ENCODE measurements at regions not wholly inside any gene's neighbourhood (a gene's known extent, or its start where the extent isn't known, plus 50 kb on each side); places are given as distances from the start of the nearest gene placed in this dataset.

- TF ChIP-seq CEBPB (IDR thresholded peaks at IDR 0.05; ENCODE audit: low read depth, low read length) (no peak), SMC3 (IDR thresholded peaks at IDR 0.05; ENCODE audit: low read depth, low read length) (no peak), CTCF (conservative IDR thresholded peaks at IDR 0.05; ENCODE audit: low read depth, low read length) (no peak), POLR2A (IDR thresholded peaks at IDR 0.05; ENCODE audit: low read depth, low read length) (no peak), RAD21 (IDR thresholded peaks at IDR 0.05; ENCODE audit: low read length) (no peak), FOS (IDR thresholded peaks at IDR 0.05; ENCODE audit: low read depth, low read length) (no peak), RCOR1 (IDR thresholded peaks at IDR 0.05; ENCODE audit: insufficient replicate concordance, low read length) (no peak), USF2 (IDR thresholded peaks at IDR 0.05; ENCODE audit: low read depth, low read length) (no peak)
Observed at GRCh38 chr2:2399396-2399795, 68.3 kb upstream of the MYT1L start.
